Left kidney (tissue), 1 donor: ENCODE measurements at regions not wholly inside any gene's neighbourhood (a gene's known extent, or its start where the extent isn't known, plus 50 kb on each side); places are given as distances from the start of the nearest gene placed in this dataset.
"Not testable (repeated sequence)": the region's sequence is repeated elsewhere in the genome, so short reads cannot be mapped to it uniquely, and the experiment has no call there.

Experiments used
- DNase-seq: peaks from one replicate; pipeline ENCODE4 v3.0.0-alpha.2; 2013

- no peak for DNase-seq
Observed at GRCh38 chr1:2949966-2950925, 71.0 kb upstream of the ACTRT2 start.

- DNase-seq, result no peak
Observed at GRCh38 chr1:2950926-2951305, 70.4 kb upstream of the ACTRT2 start.

- DNase-seq, result no peak
Observed at GRCh38 chr1:2951856-2952255, 69.4 kb upstream of the ACTRT2 start.

- DNase-seq, result no peak
Observed at GRCh38 chr1:2952371-2952770, 68.9 kb upstream of the ACTRT2 start.

GRCh38 chr1:2952992-2953391 is 68.3 kb upstream of the ACTRT2 start:
- DNase-seq, result no peak

- DNase-seq, result no peak
Observed at GRCh38 chr1:2953688-2954285, 67.5 kb upstream of the ACTRT2 start.

- DNase-seq, result no peak
Observed at GRCh38 chr1:2955652-2956051, 65.6 kb upstream of the ACTRT2 start.

GRCh38 chr1:2956576-2956975 is 64.7 kb upstream of the ACTRT2 start:
- DNase-seq, result no peak

- DNase-seq, result no peak
Observed at GRCh38 chr1:2957329-2957728, 63.9 kb upstream of the ACTRT2 start.

- not testable (repeated sequence) for DNase-seq
Observed at GRCh38 chr1:2959881-2960280, 61.4 kb upstream of the ACTRT2 start.

- no peak for DNase-seq
Observed at GRCh38 chr1:2961081-2961480, 60.2 kb upstream of the ACTRT2 start.

- no peak for DNase-seq
Observed at GRCh38 chr1:2961661-2962060, 59.6 kb upstream of the ACTRT2 start.

- no peak for DNase-seq
Observed at GRCh38 chr1:2962061-2962460, 59.2 kb upstream of the ACTRT2 start.

GRCh38 chr1:2962541-2962940 is 58.7 kb upstream of the ACTRT2 start:
- no peak for DNase-seq

GRCh38 chr1:2962946-2963345 is 58.3 kb upstream of the ACTRT2 start:
- DNase-seq, result no peak

- no peak for DNase-seq
Observed at GRCh38 chr1:2965676-2966075, 55.6 kb upstream of the ACTRT2 start.

GRCh38 chr1:2966449-2967328 is 54.6 kb upstream of the ACTRT2 start:
- no peak for DNase-seq

- no peak for DNase-seq
Observed at GRCh38 chr1:2967329-2967725, 53.9 kb upstream of the ACTRT2 start.

GRCh38 chr1:2967881-2968280 is 53.4 kb upstream of the ACTRT2 start:
- no peak for DNase-seq

- DNase-seq, result no peak
Observed at GRCh38 chr1:2968471-2968881, 52.8 kb upstream of the ACTRT2 start.

- no peak for DNase-seq
Observed at GRCh38 chr1:2969011-2969844, 52.0 kb upstream of the ACTRT2 start.

GRCh38 chr1:2969845-2970291 is 51.4 kb upstream of the ACTRT2 start:
- DNase-seq, result no peak
